NB4 (cell line): ENCODE measurements at regions not wholly inside any gene's neighbourhood (a gene's known extent, or its start where the extent isn't known, plus 50 kb on each side); places are given as distances from the start of the nearest gene placed in this dataset.

Experiments used
- DNase-seq: peaks from one replicate; pipeline ENCODE4 v3.0.0; 2010; ENCODE audit warnings: low read depth
- H3K4me3 ChIP-seq: one replicate; pipeline ENCODE4 v1.5.1; 2011; ENCODE audit warnings: mild to moderate bottlenecking, low read depth, low read length, moderate library complexity
- CTCF ChIP-seq: IDR thresholded peaks from one replicate; pipeline ENCODE4 v1.5.1; 2012; ENCODE audit warnings: low read depth, low read length
- MAX ChIP-seq: IDR thresholded peaks from 2 replicates; pipeline ENCODE4 v1.6.1; 2011; ENCODE audit warnings: low read depth, low read length
- MYC ChIP-seq: IDR thresholded peaks from 2 replicates; pipeline ENCODE4 v1.6.1; 2011; ENCODE audit warnings: low read depth, low read length
- POLR2A ChIP-seq: IDR thresholded peaks from 2 replicates; pipeline ENCODE4 v1.6.1; 2011; ENCODE audit warnings: mild to moderate bottlenecking; ENCODE audit not compliant: insufficient read length; ENCODE audit errors: extremely low read depth

GRCh38 chr4:138087066-138087719, 155.0 kb downstream of the SLC7A11 start:
- no peak overlapping the region for H3K4me3 ChIP-seq
- DNase-seq = no peak
- TF ChIP-seq MYC (no peak), POLR2A (no peak), CTCF (no peak), MAX (no peak)

GRCh38 chr4:138086611-138087041, 155.5 kb downstream of the SLC7A11 start:
- DNase-seq = no peak
- no peak for TF ChIP-seq CTCF
- TF ChIP-seq MYC = no peak
- TF ChIP-seq POLR2A = no peak
- TF ChIP-seq MAX = no peak
- no peak overlapping the region for H3K4me3 ChIP-seq

GRCh38 chr4:138085736-138086305, 156.3 kb downstream of the SLC7A11 start:
- no peak overlapping the region for H3K4me3 ChIP-seq
- DNase-seq = no peak
- TF ChIP-seq MYC = no peak
- TF ChIP-seq CTCF = no peak
- TF ChIP-seq MAX = no peak
- TF ChIP-seq POLR2A = no peak

- DNase-seq = no peak
- TF ChIP-seq CTCF = no peak
- no peak for TF ChIP-seq MYC
- TF ChIP-seq MAX = no peak
- TF ChIP-seq POLR2A = no peak
- no peak overlapping the region for H3K4me3 ChIP-seq
These were observed 163.2 kb downstream of the SLC7A11 start for GRCh38 chr4:138078751-138079520.

GRCh38 chr4:138078253-138078652, 163.9 kb downstream of the SLC7A11 start:
- no peak for DNase-seq
- H3K4me3 ChIP-seq = no peak overlapping the region
- TF ChIP-seq MYC (no peak), MAX (no peak), CTCF (no peak), POLR2A (no peak)
